Erythroblast (primary cell): ENCODE measurements at regions not wholly inside any gene's neighbourhood (a gene's known extent, or its start where the extent isn't known, plus 50 kb on each side); places are given as distances from the start of the nearest gene placed in this dataset.

ENCODE experiments used
- DNase-seq, 2 experiments: peaks; one replicate each; lab custom pipeline; 2025; lab: John Stamatoyannopoulos, UW
- GATA1 ChIP-seq: IDR thresholded peaks from 2 replicates; pipeline ENCODE4 v1.6.1; 2011; ENCODE audit warnings: low read depth, mild to moderate bottlenecking, control low read depth, low read length, moderate library complexity
- POLR2A ChIP-seq: IDR thresholded peaks from 2 replicates; pipeline ENCODE4 v1.6.1; 2011; ENCODE audit warnings: mild to moderate bottlenecking, low read length

DNA sequence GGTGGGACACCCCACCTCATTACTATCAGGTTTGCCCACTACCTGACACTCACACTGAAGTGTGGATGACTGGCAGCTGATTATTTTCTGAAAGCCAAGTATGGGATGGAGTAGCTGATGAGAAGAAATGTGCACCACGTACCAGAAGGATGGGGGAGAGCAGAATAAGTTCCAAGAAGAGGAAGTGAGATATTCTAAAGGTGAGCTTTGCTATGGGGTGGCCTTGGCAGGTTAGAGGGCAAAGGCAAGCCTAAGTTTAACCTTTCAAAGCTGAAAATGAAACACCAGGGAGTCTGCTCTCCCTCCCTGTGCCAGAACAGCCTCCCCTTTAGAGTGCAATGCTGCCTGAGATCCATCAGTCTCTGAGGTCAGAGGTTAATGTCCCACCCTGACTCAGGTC is 196.1 kb upstream of the OSR1 start:
- TF ChIP-seq POLR2A (no peak), GATA1 (no peak)

DNA sequence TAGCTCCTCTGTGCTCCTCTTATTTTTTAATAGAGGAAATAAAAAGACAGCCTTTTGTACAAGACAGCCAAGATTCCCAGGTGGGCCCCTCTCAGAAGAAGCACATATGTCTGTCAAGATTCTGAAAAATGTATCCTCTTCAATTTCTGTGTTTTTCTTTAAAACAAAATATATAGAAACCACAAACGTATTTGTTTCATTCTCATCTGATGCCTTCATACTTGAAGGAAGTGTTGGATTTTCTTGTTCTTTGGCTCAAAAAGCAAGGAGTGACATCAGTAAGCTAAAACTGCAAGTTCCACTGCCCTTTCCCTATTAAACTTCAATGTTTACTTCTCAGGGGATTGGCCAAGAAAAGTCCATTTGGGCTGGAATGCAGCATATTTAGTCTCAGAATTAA is 193.8 kb upstream of the OSR1 start:
- no peak for DNase-seq
- TF ChIP-seq GATA1 (no peak), POLR2A (no peak)

More for the DNA sequence above, 196.1 kb upstream of the OSR1 start:
- no peak for DNase-seq

DNA sequence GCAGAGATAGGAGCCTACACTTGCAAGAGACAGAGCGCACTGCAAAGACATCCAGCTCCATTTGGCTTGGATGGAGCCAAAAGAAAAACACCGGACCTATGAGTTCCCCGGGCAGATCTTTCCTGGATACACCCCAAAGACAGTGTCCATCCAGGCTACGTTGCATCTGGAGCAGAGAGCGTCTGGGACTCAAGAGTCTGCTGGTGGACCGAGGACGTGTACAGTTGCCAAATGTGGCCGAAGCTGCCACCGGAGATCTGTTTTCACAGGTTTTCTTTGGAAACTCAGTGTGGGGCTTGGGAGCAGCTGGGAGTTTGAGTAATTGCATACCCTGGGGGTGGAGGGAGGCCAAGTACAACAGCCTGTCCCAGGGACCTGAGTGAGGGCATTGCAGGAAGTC is 192.3 kb upstream of the OSR1 start:
- no peak for DNase-seq
- TF ChIP-seq GATA1 = no peak
- no peak for TF ChIP-seq POLR2A

DNA sequence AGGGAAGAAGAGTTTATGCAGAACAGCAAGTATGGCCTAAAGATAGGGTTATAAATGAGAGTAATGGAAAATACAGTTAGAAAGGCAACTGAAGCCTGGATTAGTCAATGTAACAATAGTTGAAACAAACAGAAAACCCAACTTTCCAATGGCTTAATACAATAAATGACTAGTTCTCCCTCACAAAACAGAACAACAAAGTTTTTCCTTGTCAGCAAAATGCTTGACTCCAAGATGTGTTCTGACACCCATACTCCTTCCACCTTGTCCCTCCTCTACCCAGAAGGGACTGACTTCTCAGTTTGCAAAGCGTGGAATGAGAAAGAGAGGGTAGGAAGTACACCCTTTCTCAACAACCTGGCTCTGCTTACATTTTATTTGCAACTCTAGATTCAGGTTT is 191.4 kb upstream of the OSR1 start:
- TF ChIP-seq POLR2A (no peak), GATA1 (no peak)
- DNase-seq = no peak

DNA sequence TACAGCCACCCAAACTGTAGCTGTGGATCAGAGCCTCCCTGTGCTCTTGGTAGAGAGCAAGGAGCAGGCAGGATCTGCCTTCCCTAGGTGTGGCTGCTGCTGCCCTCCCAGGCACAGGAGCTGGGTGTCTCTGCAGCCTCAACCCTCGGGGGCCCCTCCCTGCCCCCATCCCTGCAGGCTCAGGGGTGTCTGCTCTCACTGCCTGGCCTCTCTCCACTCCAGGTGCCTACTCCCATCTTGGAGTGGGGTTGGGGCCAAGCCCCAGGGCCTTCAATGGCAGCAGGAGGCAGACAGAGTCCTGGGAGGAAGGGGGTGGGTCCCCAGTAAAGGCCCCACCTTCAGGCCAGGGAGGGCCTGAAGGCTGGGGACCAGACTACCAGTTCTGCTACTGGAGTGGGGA is 189.7 kb upstream of the OSR1 start:
- no peak for TF ChIP-seq GATA1
- TF ChIP-seq POLR2A = no peak
- no peak for DNase-seq

DNA sequence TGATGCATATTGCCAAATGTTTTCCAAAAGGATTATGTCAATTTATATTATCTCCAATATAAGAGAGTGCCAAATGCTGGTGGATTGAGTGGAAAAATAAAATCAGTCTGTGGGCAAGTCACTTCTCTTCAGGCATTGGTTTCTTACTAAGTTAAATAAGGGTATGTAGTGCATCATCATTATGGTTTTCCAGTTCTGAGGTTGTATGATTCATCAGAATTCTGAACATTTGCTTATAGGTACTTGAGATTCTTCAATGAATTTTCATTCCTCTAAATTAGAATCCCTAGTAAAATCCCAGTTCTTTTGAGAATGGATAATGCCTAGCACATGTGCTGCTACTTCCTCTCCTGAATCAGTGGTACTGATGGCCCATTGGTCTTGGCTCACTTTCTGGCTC is 188.9 kb upstream of the OSR1 start:
- TF ChIP-seq POLR2A (no peak), GATA1 (no peak)
- DNase-seq = no peak

DNA sequence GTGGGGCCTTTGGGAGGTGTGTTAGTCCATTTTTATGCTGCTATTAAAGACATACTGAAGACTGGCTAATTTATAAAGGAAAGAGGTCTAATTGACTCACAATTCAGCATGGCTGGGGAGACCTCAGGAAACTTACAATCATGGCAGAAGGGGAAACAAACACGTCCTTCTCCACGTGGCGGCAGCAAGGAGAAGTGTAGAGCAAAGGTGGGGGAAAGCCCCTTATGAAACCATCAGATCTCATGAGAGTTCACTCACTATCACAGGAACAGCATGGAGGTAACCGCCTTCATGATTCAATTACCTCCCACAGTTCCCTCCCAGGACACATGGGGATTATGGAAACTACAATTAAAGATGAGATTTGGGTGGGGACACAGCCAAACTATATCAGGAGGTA is 187.1 kb upstream of the OSR1 start:
- TF ChIP-seq POLR2A (no peak), GATA1 (no peak)
- DNase-seq = no peak

DNA sequence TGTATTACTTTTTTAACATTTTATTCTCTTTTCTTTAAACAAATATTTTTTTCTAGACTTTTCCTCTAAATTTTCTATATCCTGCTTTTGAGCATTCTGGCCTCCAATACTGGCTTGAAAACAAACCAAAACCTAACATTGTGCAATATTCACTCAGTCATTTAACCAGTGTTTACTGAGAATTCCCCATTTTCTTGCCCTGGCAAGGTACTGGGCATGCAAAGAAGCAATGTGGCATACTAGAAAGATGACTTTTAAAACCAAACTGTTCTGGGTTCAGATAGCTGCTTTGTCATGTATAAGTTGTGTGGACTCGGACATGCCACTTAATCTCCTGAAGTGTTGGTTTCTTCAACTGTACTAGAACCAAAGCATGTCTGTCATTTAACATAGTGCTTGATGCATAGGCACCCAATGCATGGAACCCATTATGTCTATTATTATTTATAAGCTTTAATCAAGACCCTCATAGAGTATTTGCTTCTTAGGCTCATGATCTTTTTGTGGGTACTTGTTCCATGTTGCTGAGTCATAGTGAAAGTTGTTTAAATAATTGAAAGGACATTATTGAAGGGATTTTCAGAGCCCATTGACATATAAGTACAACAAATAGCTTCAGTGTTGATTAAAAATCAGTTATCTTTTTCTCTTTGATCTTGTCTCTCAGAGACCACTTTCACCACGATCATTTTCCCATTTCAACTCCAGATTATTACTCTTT is 185.4 kb upstream of the OSR1 start:
- DNase-seq = no peak
- TF ChIP-seq POLR2A (no peak), GATA1 (no peak)

DNA sequence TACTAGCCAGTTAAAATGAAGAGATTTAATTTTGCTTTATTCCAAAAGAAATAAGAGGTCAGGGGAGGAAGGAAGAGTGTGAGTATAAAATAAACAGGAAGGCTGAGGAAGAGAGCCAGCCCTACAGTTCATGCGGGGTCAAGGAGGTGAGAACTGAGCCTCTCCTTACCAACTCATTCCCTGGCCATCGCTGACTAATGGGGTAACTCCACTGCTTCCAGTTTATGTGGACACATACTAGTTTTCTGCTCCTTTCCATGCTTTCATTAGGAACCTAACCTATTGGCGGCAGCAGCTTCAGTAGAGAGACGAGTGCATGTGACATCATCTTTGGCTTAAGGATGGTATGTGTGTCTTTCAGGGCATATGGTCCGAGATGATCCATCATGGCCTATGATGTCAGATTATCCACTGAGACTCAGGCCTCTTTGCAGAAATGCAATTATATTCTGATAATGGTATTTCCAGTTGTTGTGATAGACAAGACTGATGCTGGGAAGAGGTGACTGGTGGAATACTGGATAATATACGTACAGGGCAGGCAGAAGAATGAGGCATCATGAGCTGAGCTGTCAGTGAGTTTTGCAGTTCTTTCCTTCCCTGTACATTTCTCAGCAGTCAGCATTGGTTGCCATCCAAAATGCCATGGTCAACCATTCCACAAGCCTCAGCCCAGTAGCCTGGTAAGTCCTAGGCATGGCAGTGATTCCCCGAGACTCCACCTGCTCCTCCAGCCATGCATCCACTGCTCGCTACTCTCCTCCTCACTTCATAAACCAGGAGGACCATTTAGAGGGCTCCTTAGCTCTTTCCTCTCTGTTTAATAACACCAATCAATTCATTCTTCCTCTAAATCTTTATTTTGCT is 184.6 kb upstream of the OSR1 start:
- TF ChIP-seq GATA1 (no peak), POLR2A (no peak)
- no peak for DNase-seq

DNA sequence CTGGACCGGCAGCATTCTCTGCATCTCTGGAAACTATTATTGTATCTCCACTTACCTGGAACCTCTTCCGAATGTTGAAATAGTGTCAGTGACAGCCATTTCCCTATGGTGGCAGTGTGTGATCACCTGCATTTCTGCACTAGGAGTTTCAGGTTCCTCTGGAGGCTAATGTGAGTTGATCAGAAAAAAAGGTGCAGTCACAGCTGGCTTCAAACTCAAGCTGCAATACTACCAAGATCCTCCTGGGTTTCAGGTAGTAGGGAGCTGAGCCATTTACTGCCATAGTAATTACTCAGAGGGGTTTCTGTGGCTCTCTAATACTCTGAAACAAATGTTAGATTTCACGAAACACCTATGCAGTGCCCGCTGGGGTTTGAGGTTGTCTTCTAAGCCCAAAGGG is 183.5 kb upstream of the OSR1 start:
- TF ChIP-seq POLR2A (no peak), GATA1 (no peak)

DNA sequence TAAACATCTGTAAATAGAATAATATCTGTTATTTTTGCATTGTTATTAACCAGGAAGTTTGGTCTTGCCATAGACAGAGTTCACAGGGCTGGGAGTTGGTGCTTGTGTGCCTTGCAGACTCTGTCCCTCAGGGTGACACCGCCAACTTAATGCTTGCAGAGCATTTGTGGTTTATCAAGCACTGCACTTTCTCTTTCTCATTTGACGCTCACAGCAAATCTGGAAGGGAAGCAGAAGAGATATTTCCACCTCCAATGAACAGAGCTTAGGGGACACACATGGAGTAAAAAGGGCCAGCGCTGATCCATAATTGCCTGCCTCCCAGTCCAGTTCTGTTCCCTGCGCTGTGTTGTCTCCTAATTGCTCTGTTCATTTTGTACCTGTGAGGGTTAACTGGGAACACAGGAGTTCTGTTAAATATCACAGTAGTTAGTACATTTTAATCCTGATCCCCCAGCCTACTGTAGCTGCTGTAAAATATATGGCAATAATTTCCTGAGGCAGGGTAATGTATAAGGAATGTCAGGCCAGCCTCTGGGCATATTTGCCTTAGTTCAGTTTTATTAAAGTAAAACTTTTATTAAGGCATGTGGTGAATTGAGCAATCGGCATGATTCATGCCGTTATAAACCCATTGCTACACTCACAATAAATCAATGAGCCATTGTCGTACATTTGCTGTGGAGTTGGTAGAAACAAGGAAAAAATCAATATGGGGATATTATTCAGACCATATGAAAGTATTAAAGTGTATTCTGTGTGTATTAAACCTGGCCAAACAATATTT is 182.5 kb upstream of the OSR1 start:
- TF ChIP-seq GATA1 = no peak
- TF ChIP-seq POLR2A = no peak
- DNase-seq = no peak

More for the DNA sequence above, 183.5 kb upstream of the OSR1 start:
- no peak for DNase-seq

DNA sequence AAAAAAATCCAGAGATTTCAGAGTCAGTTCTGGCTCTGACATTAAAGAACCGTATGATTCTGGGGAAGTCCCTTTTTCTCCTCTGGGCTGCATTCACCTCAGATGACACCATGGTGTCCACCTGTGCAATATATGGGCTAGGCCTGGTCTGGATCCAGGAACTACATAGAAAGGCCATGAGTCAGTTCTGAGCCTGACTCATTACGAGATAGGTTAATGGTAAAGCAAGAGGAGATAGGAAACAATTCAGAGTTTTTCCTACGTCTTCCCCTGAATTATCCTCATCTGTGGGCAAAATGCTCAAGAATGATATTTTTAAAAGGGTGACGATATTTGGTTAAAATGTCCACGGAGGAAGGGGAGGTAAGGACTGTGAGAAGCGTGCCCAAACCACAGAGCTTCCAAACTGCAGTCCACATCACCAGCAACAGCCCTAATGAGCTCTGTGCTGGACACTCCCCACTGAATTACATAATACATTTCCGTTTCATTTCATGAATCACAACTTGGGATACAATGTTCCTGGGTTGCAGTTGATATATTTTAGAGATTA is 180.1 kb upstream of the OSR1 start:
- TF ChIP-seq GATA1 (no peak), POLR2A (no peak)
- DNase-seq = no peak

DNA sequence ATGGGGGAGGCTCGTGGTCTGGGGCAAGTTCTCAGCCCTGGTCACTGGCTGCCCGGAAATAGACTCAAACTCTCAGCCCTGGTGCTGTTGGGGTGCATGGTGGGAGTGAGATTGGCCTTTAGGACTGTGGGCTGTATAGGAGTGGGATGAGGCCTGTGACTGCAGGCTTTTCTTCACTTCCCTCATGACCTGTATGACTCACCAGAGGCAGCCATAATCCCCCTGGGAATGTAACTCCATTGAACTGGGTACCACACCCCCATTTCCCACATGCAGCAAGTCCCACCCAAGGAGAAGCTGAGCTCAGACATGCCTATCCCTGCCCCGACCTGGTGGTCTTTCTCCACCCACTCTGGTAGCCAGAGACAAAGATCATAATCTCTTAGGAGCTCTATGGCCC is 177.7 kb upstream of the OSR1 start:
- TF ChIP-seq POLR2A = no peak
- TF ChIP-seq GATA1 = no peak
- no peak for DNase-seq
